GM19467 (cell line): ENCODE measurements at regions not wholly inside any gene's neighbourhood (a gene's known extent, or its start where the extent isn't known, plus 50 kb on each side); places are given as distances from the start of the nearest gene placed in this dataset.
"Not testable (repeated sequence)": the region's sequence is repeated elsewhere in the genome, so short reads cannot be mapped to it uniquely, and the experiment has no call there.

Experiments used
- ATAC-seq: cut with Tn5 transposase; IDR thresholded peaks from one replicate; pipeline ENCODE4 v1.9.1; 2021; ENCODE audit warnings: mild to moderate bottlenecking, moderate library complexity; ENCODE audit not compliant: unreplicated experiment

- ATAC-seq: no peak
Measured at GRCh38 chr3:94401466-94401865, 338.6 kb downstream of the NSUN3 start.

- ATAC-seq: no peak
Measured at GRCh38 chr3:94402126-94402525, 339.3 kb downstream of the NSUN3 start.

GRCh38 chr3:94405258-94406035, 342.6 kb downstream of the NSUN3 start:
- ATAC-seq: no peak

- ATAC-seq: no peak
Measured at GRCh38 chr3:94406595-94406994, 343.7 kb downstream of the NSUN3 start.

- not testable (repeated sequence) for ATAC-seq
Measured at GRCh38 chr3:94412936-94413335, 350.1 kb downstream of the NSUN3 start.

- no peak for ATAC-seq
Measured at GRCh38 chr3:94413336-94414108, 350.7 kb downstream of the NSUN3 start.

- ATAC-seq: no peak
Measured at GRCh38 chr3:94414418-94414817, 351.6 kb downstream of the NSUN3 start.

GRCh38 chr3:94416768-94417167, 353.9 kb downstream of the NSUN3 start:
- ATAC-seq: no peak

GRCh38 chr3:94417963-94418455, 355.1 kb downstream of the NSUN3 start:
- no peak for ATAC-seq

GRCh38 chr3:94420931-94421330, 358.1 kb downstream of the NSUN3 start:
- no peak for ATAC-seq

GRCh38 chr3:94423578-94423977, 360.7 kb downstream of the NSUN3 start:
- no peak for ATAC-seq

GRCh38 chr3:94429517-94429916, 366.7 kb downstream of the NSUN3 start:
- ATAC-seq: no peak

GRCh38 chr3:94431876-94432570, 369.2 kb downstream of the NSUN3 start:
- no peak for ATAC-seq

- no peak for ATAC-seq
Measured at GRCh38 chr3:94433811-94434210, 370.9 kb downstream of the NSUN3 start.

GRCh38 chr3:94440767-94441493, 378.1 kb downstream of the NSUN3 start:
- ATAC-seq: no peak

- ATAC-seq: no peak
Measured at GRCh38 chr3:94441494-94441847, 378.6 kb downstream of the NSUN3 start.

- ATAC-seq: no peak
Measured at GRCh38 chr3:94453864-94454263, 391.0 kb downstream of the NSUN3 start.

GRCh38 chr3:94459167-94459566, 396.3 kb downstream of the NSUN3 start:
- no peak for ATAC-seq

- no peak for ATAC-seq
Measured at GRCh38 chr3:94460931-94461330, 398.1 kb downstream of the NSUN3 start.

GRCh38 chr3:94462931-94463330, 400.1 kb downstream of the NSUN3 start:
- ATAC-seq: no peak

- no peak for ATAC-seq
Measured at GRCh38 chr3:94472511-94472910, 409.6 kb downstream of the NSUN3 start.
